Loucy (cell line): ENCODE measurements at regions not wholly inside any gene's neighbourhood (a gene's known extent, or its start where the extent isn't known, plus 50 kb on each side); places are given as distances from the start of the nearest gene placed in this dataset.

ENCODE experiments used
- CTCF ChIP-seq: fragments of 200-600 bp; sonication (generic); conservative IDR thresholded peaks from 2 replicates; pipeline ENCODE4 v1.5.1; 2014; ENCODE audit warnings: mild to moderate bottlenecking, antibody characterized with exemption, low read length
- EZH2phosphoT487 ChIP-seq: fragments of 200-600 bp; IDR thresholded peaks from 2 replicates; pipeline ENCODE4 v1.6.1; 2018; ENCODE audit warnings: antibody characterized with exemption, mild to moderate bottlenecking, moderate library complexity, borderline replicate concordance

DNA sequence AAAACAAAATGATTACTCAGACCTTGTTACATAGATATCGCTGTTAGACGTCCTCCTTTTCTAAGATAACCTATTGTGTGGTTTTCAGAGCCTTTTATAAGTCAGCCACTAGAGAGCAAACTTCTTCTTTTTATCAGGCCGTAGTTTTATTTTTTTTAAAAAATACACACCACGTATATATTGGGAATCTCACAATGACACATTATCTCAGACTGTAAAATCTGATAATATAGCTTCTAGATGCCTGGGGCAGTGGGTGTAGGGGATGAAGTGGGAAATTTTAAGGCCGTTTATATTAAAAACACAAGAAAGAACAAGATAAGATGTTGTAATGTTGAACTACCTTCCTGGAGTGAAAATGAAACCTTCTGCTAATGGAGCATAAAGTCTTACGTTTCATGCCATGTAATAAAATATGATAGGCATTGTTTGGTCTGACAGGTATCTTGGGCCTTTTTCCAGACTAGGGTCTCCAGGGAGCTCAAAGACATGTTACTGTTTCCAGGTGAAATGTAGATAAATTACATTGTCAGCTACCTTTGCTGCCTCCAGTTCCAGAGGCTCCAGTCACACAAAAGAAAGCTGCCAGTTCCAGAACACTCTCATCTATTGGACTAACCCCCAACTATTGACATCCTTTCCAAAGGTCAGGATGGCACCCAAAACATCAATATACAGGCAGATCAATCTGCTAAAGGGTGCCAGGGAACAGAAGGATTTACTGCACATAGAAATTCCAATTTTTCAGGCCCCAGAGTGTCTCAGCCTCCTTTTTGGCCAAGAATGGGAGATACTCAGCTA, 130.2 kb upstream of the AKIRIN2 start:
- TF ChIP-seq CTCF: peak; percentile 73
- no peak for TF ChIP-seq EZH2phosphoT487
